NOMO-1 treated with DMSO at 0.1 percent for 48 hours (cell line): ENCODE measurements at regions not wholly inside any gene's neighbourhood (a gene's known extent, or its start where the extent isn't known, plus 50 kb on each side); places are given as distances from the start of the nearest gene placed in this dataset.

Source experiments
- DNase-seq: peaks from one replicate; lab custom pipeline; 2025; ENCODE audit not compliant: unreplicated experiment; lab: John Stamatoyannopoulos, UW

- no peak for DNase-seq
Measured at GRCh38 chr13:69571606-69572323, 535.9 kb upstream of the ATXN8OS start.

- DNase-seq, result no peak
Measured at GRCh38 chr13:69567514-69567913, 540.1 kb upstream of the ATXN8OS start.

DNA sequence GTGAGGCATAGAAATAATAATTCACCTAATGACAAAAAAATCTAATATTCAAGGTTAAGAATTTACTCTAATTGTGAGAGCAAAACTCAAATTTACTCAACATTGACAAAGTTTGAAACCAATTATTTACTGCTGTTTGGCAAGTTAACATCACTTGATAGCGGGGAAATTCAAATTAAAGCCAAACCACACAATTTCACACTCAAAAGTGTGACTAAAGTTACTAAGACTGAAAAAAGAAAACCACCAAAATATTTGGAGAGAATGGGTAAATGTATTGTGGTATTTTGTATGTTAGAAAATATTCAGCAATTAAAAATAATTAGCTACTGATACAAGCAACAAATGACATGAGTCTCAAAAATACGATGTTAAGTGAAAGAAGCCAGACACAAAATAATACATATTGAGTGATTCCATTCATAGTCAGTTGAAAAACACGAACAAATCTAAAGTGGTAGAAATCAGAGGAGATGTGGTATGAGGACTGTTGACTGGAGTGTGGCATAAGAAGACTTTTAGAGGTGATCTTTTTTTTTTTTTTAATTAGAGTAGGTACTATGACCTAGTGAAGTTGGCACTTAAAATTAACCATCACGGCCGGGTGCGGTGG, 541.4 kb upstream of the ATXN8OS start:
- no peak for DNase-seq

GRCh38 chr13:69565334-69565733, 542.3 kb upstream of the ATXN8OS start:
- DNase-seq, result no peak

DNA sequence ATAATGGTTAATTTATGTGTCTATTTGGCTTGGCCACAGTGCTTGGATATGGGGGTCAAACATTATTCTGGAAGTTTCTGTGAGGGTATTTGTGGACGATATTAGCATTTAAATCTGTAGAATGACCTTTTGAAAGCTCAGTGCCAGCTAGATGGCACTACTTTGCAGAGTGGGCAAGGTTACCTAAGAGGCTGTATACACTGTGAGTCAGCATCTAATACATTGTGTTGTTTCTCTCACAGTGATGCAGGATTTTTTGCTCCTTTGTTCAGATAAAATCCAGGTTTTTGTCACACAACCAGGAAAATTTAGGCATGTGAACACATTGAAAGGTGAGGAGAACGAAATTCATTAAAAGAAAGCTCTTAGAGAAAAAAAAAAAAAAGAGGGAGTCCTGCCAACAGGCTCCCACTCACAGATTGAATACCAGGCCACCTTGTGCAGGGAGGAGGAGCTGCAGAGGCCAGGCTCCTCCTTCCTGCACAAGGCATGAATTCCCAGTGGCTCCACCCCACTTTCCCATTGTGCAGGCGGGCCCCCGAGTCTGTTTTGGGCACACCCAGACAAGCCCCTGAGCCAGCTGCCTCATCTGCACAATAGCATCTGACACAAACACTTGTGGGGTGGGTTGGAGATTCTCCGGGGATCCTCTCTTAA, 551.0 kb upstream of the ATXN8OS start:
- DNase-seq, result no peak

- no peak for DNase-seq
Measured at GRCh38 chr13:69553976-69554375, 553.6 kb upstream of the ATXN8OS start.

GRCh38 chr13:69551193-69551592, 556.4 kb upstream of the ATXN8OS start:
- no peak for DNase-seq

GRCh38 chr13:69547780-69548179, 559.8 kb upstream of the ATXN8OS start:
- DNase-seq, result no peak

DNA sequence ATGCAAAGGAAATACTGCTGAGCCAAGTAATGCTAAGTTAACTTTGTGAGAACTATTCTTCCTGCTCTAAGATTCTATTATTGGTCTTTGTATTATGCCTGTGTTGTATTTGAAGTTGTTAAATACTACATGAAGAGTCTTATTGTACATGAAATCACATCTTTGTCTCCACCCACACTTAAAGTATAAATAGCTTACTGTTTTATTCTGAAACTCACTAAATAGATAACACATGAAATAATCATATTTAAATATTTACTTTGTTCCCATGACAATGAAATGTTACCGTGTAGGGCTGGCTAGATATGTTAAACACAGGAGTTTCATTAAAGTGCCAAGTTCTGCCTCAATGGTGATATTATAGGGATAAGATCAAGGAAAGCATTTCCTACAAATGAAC, 562.1 kb upstream of the ATXN8OS start:
- no peak for DNase-seq

DNA sequence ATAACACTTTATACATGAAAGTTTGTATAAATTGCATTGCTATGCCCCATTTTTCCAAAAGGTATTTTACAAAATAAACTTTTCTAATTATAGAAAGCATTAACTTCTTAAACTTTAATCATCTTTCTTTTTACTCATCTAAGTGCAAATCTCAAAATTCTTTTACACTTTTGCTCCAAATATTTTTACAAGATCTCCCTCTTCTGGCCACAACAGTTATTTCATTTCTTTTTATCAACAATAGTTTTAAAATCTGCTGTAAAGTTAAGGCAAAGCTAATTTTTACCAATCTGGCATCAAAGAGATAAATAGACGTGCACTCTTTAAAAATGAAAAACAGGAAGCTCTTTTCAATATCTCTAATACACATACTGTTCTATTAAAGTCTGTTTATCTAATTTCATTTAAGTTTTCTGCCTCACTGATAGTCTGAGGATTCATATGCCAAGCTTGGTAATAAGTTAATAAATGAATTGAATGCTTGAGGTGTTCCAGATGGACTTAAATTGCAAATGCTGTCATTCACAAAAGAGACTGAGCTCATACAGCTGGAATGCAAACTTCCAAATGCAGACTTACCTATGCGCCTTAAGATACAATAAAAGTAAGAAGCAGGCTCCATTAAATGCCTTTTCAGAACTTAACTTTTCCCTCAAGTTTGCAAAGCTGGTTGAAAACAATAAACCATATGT, 583.0 kb upstream of the ATXN8OS start:
- DNase-seq, result peak; percentile 6

DNA sequence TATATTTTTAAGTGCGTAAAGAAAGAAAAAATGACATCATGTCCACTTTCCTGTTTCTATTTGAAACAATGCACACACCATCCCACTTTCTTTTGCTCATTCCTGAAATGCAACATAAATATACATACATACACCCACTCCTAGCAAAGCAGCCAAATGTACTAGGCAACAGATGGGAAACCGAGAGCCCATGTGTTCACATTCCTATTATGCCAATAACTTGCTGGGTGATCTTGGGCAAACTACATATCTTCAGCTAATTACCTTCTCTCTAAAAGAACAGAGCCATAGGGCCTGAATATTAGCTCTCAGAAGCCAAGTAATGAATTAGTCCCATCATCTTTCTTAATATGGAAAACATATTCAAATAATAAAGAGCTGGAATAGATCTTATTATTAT, 610.6 kb upstream of the ATXN8OS start:
- DNase-seq, result no peak

GRCh38 chr13:69495096-69495495, 612.5 kb upstream of the ATXN8OS start:
- no peak for DNase-seq

- DNase-seq, result no peak
Measured at GRCh38 chr13:69487576-69487975, 620.0 kb upstream of the ATXN8OS start.

DNA sequence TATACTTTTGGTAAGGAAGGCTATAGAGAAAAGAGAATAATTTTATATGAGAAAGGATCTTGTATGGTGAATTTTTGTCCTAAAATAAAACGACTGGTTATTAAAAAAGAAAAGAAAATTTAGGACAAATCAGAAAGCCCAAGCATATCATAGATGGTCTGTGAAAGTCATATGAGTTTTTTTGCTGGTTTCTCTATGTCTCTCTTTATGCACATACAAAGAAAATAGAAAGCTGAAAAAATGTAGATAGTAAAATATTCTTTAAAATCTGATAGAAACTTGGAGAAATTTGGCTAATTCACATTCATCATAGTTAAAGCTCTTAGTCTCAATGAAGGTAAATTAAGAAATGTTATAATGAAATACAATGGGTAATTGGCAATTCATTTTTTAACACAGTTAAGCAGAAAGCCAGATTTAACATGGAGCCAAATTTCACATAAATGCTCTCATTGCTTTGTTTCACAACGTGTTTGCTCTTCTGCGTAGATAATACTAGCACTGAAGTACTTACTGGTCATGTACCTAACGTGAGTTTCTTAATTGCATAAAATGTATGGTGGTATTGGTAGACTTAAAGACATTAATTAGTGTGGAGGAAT, 621.5 kb upstream of the ATXN8OS start:
- no peak for DNase-seq

DNA sequence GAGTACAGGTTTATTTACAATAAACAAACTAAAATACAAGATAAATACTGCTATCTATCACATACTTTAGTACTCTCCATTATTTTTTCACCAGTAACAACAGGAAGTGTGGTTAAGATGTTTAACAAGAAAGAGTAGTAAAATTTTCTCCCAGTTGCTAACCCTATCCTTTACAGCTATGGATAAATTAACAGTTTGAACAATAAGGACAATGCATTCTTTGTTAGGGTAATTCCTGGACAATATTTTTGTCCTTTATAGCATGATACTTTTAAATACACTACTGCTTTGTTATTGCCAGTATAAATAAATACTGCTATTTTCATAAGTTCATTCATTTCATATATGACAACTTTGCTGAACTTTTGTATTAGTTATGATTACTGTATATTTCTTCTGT, 630.2 kb upstream of the ATXN8OS start:
- DNase-seq, result no peak

- no peak for DNase-seq
Measured at GRCh38 chr13:69474011-69474685, 633.5 kb upstream of the ATXN8OS start.

- no peak for DNase-seq
Measured at GRCh38 chr13:69468624-69469023, 639.0 kb upstream of the ATXN8OS start.

DNA sequence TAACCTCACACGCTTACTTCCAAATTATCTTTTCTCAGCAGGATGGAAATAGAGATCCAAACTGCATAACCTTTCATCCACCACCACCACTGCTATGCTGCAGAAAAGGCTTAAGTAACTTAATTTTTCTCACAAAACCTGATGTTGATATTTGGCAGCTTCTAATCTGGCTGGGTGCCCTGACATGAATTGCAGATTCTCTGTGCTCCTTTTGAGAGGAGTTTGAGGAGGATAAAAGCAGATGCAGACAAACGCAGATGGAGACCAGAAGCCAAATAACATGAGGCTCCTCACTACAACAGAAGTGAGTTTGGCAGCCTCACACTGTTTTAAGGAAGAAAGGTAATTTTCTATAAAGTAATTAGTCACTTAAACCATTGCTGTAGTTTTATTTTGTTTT, 646.2 kb upstream of the ATXN8OS start:
- DNase-seq, result no peak

- no peak for DNase-seq
Measured at GRCh38 chr13:69459346-69459745, 648.3 kb upstream of the ATXN8OS start.

- DNase-seq, result no peak
Measured at GRCh38 chr13:69458013-69458412, 649.6 kb upstream of the ATXN8OS start.

- no peak for DNase-seq
Measured at GRCh38 chr13:69450245-69450644, 657.4 kb upstream of the ATXN8OS start.
